ENCODE measurements at regions not wholly inside any gene's neighbourhood (a gene's known extent, or its start where the extent isn't known, plus 50 kb on each side); places are given as distances from the start of the nearest gene placed in this dataset.

GRCh38 chr15:91490211-91490610, 363.3 kb upstream of the SLCO3A1 start:
- TF ChIP-seq POLR2A (IDR thresholded peaks at IDR 0.05) = no peak
- TF ChIP-seq CTCF (IDR thresholded peaks at IDR 0.05) = no peak
